ENCODE measurements at regions not wholly inside any gene's neighbourhood (a gene's known extent, or its start where the extent isn't known, plus 50 kb on each side); places are given as distances from the start of the nearest gene placed in this dataset.
"Not testable (repeated sequence)": the region's sequence is repeated elsewhere in the genome, so short reads cannot be mapped to it uniquely, and the experiment has no call there.

DNA sequence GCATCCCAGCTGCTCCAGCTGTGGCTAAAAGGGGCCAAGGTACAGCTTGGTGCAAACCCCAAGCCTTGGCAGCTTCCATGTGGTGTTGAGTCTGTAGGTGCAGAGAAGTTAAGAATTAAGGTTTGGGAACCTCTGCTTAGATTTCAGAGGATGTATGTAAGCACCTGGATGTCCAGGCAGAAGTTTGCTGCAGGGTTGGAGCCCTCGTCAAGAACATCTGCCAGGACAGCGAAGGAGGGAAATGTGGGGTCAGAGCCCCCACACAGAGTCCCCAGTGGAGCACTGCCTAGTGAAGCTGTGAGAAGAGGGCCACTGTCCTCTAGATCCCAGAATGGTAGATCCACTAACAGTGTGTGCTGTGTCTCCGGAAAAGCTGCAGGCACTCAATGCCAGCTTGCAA, 236.2 kb upstream of the ADRA1B start:
- no peaks in the 10 kb centered on the region for H3K36me3 ChIP-seq
- no peaks in the 10 kb centered on the region for H3K9me3 ChIP-seq
- no peaks in the 10 kb centered on the region for H3K4me1 ChIP-seq (ENCODE audit: control insufficient read depth in 1 of 2, insufficient read depth in 1 of 2, low read depth in 1 of 2, low read length in 1 of 2)
- no peak overlapping the region for H3K27ac ChIP-seq
- TF ChIP-seq, protein P1, sequence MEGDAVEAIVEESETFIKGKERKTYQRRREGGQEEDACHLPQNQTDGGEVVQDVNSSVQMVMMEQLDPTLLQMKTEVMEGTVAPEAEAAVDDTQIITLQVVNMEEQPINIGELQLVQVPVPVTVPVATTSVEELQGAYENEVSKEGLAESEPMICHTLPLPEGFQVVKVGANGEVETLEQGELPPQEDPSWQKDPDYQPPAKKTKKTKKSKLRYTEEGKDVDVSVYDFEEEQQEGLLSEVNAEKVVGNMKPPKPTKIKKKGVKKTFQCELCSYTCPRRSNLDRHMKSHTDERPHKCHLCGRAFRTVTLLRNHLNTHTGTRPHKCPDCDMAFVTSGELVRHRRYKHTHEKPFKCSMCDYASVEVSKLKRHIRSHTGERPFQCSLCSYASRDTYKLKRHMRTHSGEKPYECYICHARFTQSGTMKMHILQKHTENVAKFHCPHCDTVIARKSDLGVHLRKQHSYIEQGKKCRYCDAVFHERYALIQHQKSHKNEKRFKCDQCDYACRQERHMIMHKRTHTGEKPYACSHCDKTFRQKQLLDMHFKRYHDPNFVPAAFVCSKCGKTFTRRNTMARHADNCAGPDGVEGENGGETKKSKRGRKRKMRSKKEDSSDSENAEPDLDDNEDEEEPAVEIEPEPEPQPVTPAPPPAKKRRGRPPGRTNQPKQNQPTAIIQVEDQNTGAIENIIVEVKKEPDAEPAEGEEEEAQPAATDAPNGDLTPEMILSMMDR (IDR thresholded peaks at IDR 0.05): no peak
- H3K27me3 ChIP-seq: no peaks in the 10 kb centered on the region
- no peak overlapping the region for H3K4me3 ChIP-seq (ENCODE audit: low read depth in 1 of 2, low read length in 1 of 2)

DNA sequence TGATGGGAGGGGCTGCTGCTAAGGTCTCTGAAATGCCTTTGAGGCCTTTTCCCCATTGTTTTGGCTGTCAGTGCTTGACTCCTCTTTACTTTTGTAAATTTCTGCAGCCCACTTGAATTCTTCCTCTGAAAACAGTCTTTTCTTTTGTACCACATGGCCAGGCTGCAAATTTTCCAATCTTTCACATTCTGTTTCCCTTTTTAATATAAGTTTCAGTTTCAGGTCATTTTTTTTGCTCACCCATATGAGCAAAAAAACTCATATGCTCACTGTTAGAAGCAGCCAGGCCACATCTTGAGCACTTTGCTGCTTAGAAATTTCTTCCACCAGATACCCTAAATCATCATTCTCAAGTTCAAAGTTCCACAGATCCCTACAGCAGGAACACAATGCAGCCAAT, 234.6 kb upstream of the ADRA1B start:
- Histone ChIP-seq H3K27ac (no peak overlapping the region), H3K27me3 (no peaks in the 10 kb centered on the region), H3K36me3 (no peaks in the 10 kb centered on the region), H3K4me1 (ENCODE audit: control insufficient read depth in 1 of 2, insufficient read depth in 1 of 2, low read depth in 1 of 2, low read length in 1 of 2) (no peaks in the 10 kb centered on the region), H3K9me3 (no peaks in the 10 kb centered on the region), H3K4me3 (ENCODE audit: low read depth in 1 of 2, low read length in 1 of 2) (no peak overlapping the region)
- TF ChIP-seq, protein P1 (IDR thresholded peaks at IDR 0.05): no peak

DNA sequence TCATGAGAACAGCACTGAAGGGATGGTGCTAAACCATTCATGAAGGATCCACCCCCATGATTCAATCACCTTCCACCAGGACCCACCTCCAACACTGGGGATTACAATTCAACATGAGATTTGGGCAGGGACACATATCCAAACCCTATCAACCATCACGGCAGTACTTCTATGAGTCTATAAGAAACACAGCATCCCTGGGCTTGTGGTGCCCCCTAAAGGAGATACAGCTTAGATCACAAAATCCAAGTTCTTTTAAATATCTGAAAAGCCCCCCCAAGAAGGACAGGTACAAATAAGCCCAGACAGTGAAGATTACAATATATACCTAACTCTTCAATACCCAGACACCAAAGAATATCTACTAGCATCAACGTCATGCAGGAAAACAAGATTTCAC, 233.7 kb upstream of the ADRA1B start:
- Histone ChIP-seq H3K4me1 (ENCODE audit: control insufficient read depth in 1 of 2, insufficient read depth in 1 of 2, low read depth in 1 of 2, low read length in 1 of 2) (no peaks in the 10 kb centered on the region), H3K9me3 (no peaks in the 10 kb centered on the region), H3K27me3 (no peaks in the 10 kb centered on the region), H3K4me3 (ENCODE audit: low read depth in 1 of 2, low read length in 1 of 2) (no peak overlapping the region), H3K27ac (no peak overlapping the region), H3K36me3 (no peaks in the 10 kb centered on the region)
- TF ChIP-seq, protein P1 (IDR thresholded peaks at IDR 0.05): no peak

DNA sequence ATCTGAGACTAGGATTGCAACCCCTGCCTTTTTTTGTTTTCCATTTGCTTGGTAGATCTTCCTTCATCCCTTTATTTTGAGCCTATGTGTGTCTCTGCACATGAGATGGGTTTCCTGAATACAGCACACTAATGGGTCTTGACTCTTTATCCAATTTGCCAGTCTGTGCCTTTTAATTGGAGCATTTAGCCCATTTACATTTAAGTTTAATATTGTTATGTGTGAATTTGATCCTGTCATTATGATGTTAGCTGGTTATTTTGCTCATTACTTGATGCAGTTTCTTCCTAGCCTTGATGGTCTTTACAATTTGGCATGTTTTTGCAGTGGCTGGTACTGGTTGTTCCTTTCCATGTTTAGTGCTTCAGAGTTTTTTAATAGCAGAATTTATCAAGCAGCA, 228.4 kb upstream of the ADRA1B start:
- H3K27ac ChIP-seq; H3K9me3 ChIP-seq; H3K36me3 ChIP-seq; H3K4me3 ChIP-seq (ENCODE audit: low read depth in 1 of 2, low read length in 1 of 2); H3K4me1 ChIP-seq (ENCODE audit: control insufficient read depth in 1 of 2, insufficient read depth in 1 of 2, low read depth in 1 of 2, low read length in 1 of 2); H3K27me3 ChIP-seq: not testable (repeated sequence)

DNA sequence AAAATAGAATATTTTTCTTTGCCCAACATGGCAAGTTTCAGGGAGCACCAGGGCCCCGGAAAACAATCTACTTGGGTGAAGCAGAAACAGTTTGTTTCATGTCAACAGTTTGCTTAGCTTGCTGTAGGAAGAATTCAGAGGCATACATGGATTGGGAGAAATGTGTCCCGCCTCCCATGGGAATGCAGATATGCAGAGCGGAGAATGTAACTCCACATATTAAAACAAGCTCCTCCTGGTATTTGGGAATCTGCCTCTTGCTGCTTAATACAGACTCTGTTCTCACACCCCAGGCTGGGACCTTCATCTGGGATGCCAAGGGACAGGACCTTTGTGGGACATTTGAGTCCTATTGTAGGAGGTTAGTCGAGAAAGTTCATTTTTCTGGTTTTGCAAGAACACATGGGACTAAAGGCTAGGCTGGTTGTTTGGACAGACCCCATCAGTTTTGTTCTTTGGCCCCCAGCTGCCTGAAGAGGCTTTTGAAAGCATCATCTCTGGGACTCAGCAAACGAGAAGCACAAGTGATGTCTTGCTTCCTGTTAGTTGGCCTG, 220.5 kb upstream of the ADRA1B start:
- Histone ChIP-seq H3K9me3 (no peaks in the 10 kb centered on the region), H3K36me3 (no peaks in the 10 kb centered on the region), H3K4me1 (ENCODE audit: control insufficient read depth in 1 of 2, insufficient read depth in 1 of 2, low read depth in 1 of 2, low read length in 1 of 2) (no peaks in the 10 kb centered on the region), H3K4me3 (ENCODE audit: low read depth in 1 of 2, low read length in 1 of 2) (no peak overlapping the region), H3K27me3 (no peaks in the 10 kb centered on the region), H3K27ac (no peak overlapping the region)
- TF ChIP-seq, protein P1 (IDR thresholded peaks at IDR 0.05): no peak

DNA sequence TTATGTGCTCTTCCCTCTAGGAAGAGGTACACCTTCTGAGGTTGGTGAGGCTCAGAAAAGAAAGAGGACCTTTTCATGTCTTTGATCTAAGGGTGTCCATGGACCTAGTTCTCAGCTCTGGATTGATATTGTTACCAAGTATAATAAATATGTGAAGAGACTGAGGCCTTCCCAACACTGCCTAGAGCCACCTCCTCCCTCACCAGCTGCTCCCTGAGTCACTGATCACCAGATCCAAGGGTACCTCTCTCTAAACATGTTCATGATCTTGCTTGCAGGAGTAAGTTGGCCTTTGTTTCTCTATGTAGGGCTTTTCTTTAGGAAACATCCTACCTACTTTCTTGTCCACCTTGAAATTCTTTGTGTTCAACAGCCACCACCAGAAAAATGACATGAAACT, 218.8 kb upstream of the ADRA1B start:
- H3K4me3 ChIP-seq (ENCODE audit: low read depth in 1 of 2, low read length in 1 of 2): no peak overlapping the region
- TF ChIP-seq, protein P1 (IDR thresholded peaks at IDR 0.05): no peak
- H3K9me3 ChIP-seq: no peaks in the 10 kb centered on the region
- no peaks in the 10 kb centered on the region for H3K36me3 ChIP-seq
- H3K4me1 ChIP-seq (ENCODE audit: control insufficient read depth in 1 of 2, insufficient read depth in 1 of 2, low read depth in 1 of 2, low read length in 1 of 2): no peaks in the 10 kb centered on the region
- H3K27me3 ChIP-seq: no peaks in the 10 kb centered on the region
- no peak overlapping the region for H3K27ac ChIP-seq
